ENCODE measurements at regions not wholly inside any gene's neighbourhood (a gene's known extent, or its start where the extent isn't known, plus 50 kb on each side); places are given as distances from the start of the nearest gene placed in this dataset.
A peak's percentile ranks its signal among the peaks of the same experiment; 100 is the strongest.

GRCh38 chr12:126358806-126359205, 1293.6 kb downstream of the AACS start:
- TF ChIP-seq EZH2phosphoT487 (IDR thresholded peaks at IDR 0.05; ENCODE audit: borderline replicate concordance, low read length) (no peak), EZH2 (IDR thresholded peaks at IDR 0.05; ENCODE audit: low read length, unreplicated experiment) (no peak)
- TF ChIP-seq, protein P1, sequence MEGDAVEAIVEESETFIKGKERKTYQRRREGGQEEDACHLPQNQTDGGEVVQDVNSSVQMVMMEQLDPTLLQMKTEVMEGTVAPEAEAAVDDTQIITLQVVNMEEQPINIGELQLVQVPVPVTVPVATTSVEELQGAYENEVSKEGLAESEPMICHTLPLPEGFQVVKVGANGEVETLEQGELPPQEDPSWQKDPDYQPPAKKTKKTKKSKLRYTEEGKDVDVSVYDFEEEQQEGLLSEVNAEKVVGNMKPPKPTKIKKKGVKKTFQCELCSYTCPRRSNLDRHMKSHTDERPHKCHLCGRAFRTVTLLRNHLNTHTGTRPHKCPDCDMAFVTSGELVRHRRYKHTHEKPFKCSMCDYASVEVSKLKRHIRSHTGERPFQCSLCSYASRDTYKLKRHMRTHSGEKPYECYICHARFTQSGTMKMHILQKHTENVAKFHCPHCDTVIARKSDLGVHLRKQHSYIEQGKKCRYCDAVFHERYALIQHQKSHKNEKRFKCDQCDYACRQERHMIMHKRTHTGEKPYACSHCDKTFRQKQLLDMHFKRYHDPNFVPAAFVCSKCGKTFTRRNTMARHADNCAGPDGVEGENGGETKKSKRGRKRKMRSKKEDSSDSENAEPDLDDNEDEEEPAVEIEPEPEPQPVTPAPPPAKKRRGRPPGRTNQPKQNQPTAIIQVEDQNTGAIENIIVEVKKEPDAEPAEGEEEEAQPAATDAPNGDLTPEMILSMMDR (conservative IDR thresholded peaks at IDR 0.05; ENCODE audit: low read depth, low read length): no peak
- no peak for DNase-seq
- CTCF ChIA-PET: no interaction called here
- Histone ChIP-seq H3K9ac (ENCODE audit: low read length) (no peak overlapping the region), H3K36me3 (ENCODE audit: low read depth, low read length) (no peaks in the 10 kb centered on the region), H2AFZ (ENCODE audit: low read length) (no peak overlapping the region), H3K4me3 (ENCODE audit: low read length) (no peak overlapping the region), H3K9me2 (replicated peaks; ENCODE audit: low read length) (no peaks in the 10 kb centered on the region), H3K27ac (ENCODE audit: low read length) (no peak overlapping the region), H3K4me1 (ENCODE audit: insufficient read depth, low read length) (no peaks in the 10 kb centered on the region), H3K79me2 (ENCODE audit: low read length) (no peaks in the 10 kb centered on the region), H4K20me1 (ENCODE audit: low read length) (no peaks in the 10 kb centered on the region), H3K9me3 (ENCODE audit: low read length) (0 out of 2 replicates have a peak, but pooled peaks cover 4% of the 10 kb centered on the region), H3F3A (ENCODE audit: low read length, unreplicated experiment) (no peaks in the 10 kb centered on the region), H3K27me3 (ENCODE audit: low read length) (no peaks in the 10 kb centered on the region), H3K4me2 (ENCODE audit: low read length) (no peak overlapping the region)
- BruUV-seq (replicated peaks): no TSS peak
- POLR2A ChIA-PET (ENCODE audit: unreplicated experiment): no interaction called here
- intact Hi-C loops (cut with micrococcal nuclease): no loop called here
- ATAC-seq: no peak

- no peaks in the 10 kb centered on the region for H3K9me2 ChIP-seq (replicated peaks; ENCODE audit: low read length)
- no TSS peak for BruUV-seq (replicated peaks)
- DNase-seq (no peak), ATAC-seq (no peak)
- H2AFZ ChIP-seq (ENCODE audit: low read length): no peak overlapping the region
- no peak overlapping the region for H3K4me2 ChIP-seq (ENCODE audit: low read length)
- no peaks in the 10 kb centered on the region for H3K36me3 ChIP-seq (ENCODE audit: low read depth, low read length)
- ChIA-PET CTCF (no interaction called here), POLR2A (ENCODE audit: unreplicated experiment) (no interaction called here)
- intact Hi-C loops (cut with micrococcal nuclease): no loop called here
- TF ChIP-seq EZH2phosphoT487 (IDR thresholded peaks at IDR 0.05; ENCODE audit: borderline replicate concordance, low read length) (no peak), EZH2 (IDR thresholded peaks at IDR 0.05; ENCODE audit: low read length, unreplicated experiment) (no peak)
- TF ChIP-seq, protein P1 (conservative IDR thresholded peaks at IDR 0.05; ENCODE audit: low read depth, low read length): no peak
- H3K27me3 ChIP-seq (ENCODE audit: low read length): no peaks in the 10 kb centered on the region
- H3K9me3 ChIP-seq (ENCODE audit: low read length): 0 out of 2 replicates have a peak, but pooled peaks cover 4% of the 10 kb centered on the region
- H3K4me3 ChIP-seq (ENCODE audit: low read length): no peak overlapping the region
- no peaks in the 10 kb centered on the region for H3F3A ChIP-seq (ENCODE audit: low read length, unreplicated experiment)
- H3K9ac ChIP-seq (ENCODE audit: low read length): no peak overlapping the region
- no peaks in the 10 kb centered on the region for H4K20me1 ChIP-seq (ENCODE audit: low read length)
- no peaks in the 10 kb centered on the region for H3K79me2 ChIP-seq (ENCODE audit: low read length)
- H3K4me1 ChIP-seq (ENCODE audit: insufficient read depth, low read length): no peaks in the 10 kb centered on the region
- no peak overlapping the region for H3K27ac ChIP-seq (ENCODE audit: low read length)
These were observed 1294.0 kb downstream of the AACS start for GRCh38 chr12:126359216-126359615.

DNA sequence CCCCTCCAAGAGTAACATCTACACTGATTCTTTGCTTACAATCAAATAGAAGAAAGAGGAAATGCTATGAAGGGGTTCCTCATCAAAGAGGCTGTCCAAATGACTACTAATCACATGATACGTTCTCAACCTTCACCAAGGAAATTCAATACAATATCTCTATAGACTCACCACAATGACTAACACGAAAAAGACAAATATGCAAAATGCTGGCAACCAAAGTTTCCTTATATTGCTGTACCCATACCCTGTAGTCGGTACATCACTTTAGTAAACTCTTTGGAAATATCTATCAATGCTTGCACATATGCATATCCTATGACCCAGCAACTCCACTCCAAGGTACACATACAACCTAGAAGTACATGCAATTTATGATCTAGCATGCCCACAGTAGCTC, 1296.6 kb downstream of the AACS start:
- H3K9ac ChIP-seq (ENCODE audit: low read length): no peak overlapping the region
- H3K9me2 ChIP-seq (replicated peaks; ENCODE audit: low read length): no peaks in the 10 kb centered on the region

More for the DNA sequence above, 1296.6 kb downstream of the AACS start:
- no TSS peak for BruUV-seq (replicated peaks)
- DNase-seq (peak; percentile 14), ATAC-seq (no peak)
- POLR2A ChIA-PET (ENCODE audit: unreplicated experiment): no interaction called here
- H3K4me3 ChIP-seq (ENCODE audit: low read length): no peak overlapping the region
- no peaks in the 10 kb centered on the region for H3K79me2 ChIP-seq (ENCODE audit: low read length)
- H3F3A ChIP-seq (ENCODE audit: low read length, unreplicated experiment): no peaks in the 10 kb centered on the region
- no peaks in the 10 kb centered on the region for H3K27me3 ChIP-seq (ENCODE audit: low read length)
- no peaks in the 10 kb centered on the region for H3K36me3 ChIP-seq (ENCODE audit: low read depth, low read length)
- no peaks in the 10 kb centered on the region for H4K20me1 ChIP-seq (ENCODE audit: low read length)
- CTCF ChIA-PET: no interaction called here
- intact Hi-C loops (cut with micrococcal nuclease): no loop called here
- H2AFZ ChIP-seq (ENCODE audit: low read length): no peak overlapping the region
- no peak overlapping the region for H3K4me2 ChIP-seq (ENCODE audit: low read length)
- H3K9me3 ChIP-seq (ENCODE audit: low read length): no peaks in the 10 kb centered on the region
- H3K4me1 ChIP-seq (ENCODE audit: insufficient read depth, low read length): no peaks in the 10 kb centered on the region
- no peak overlapping the region for H3K27ac ChIP-seq (ENCODE audit: low read length)
- TF ChIP-seq EZH2 (IDR thresholded peaks at IDR 0.05; ENCODE audit: low read length, unreplicated experiment) (no peak), EZH2phosphoT487 (IDR thresholded peaks at IDR 0.05; ENCODE audit: borderline replicate concordance, low read length) (no peak)
- TF ChIP-seq, protein P1 (conservative IDR thresholded peaks at IDR 0.05; ENCODE audit: low read depth, low read length): no peak

Data from PC-3 (cell line).